ENCODE measurements at regions not wholly inside any gene's neighbourhood (a gene's known extent, or its start where the extent isn't known, plus 50 kb on each side); places are given as distances from the start of the nearest gene placed in this dataset.
"Not testable (repeated sequence)": the region's sequence is repeated elsewhere in the genome, so short reads cannot be mapped to it uniquely, and the experiment has no call there.

DNA sequence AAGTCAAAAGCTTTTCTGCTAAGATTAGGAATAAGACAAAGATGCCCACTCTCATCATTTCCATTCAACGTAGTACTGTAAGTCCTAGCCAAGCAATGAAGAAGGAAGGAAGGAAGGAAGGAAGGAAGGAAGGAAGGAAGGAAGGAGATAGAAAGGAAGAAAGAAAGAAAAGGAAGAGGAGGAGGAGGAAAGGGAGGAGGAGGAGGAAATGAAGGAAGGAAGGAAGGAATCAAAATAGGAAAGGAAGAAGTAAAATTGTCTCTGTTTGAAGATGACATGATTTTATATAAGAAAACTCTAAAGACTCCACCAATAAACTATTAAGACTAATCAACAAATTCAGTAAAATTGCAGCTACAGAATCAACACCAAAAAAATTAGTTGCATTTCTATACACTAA, 66.0 kb upstream of the DHRS4 start:
- Histone ChIP-seq H3K9ac (ENCODE audit: insufficient read depth in 1 of 2, low read length in 2 of 2) (no peak overlapping the region), H3K27me3 (ENCODE audit: control insufficient read depth in 3 of 3, insufficient read depth in 3 of 3, low read length in 2 of 3) (no peaks in the 10 kb centered on the region), H3K4me3 (no peak overlapping the region), H3K9me3 (ENCODE audit: control insufficient read depth in 4 of 4, insufficient read depth in 3 of 4, low read length in 3 of 4) (peaks cover 0 to 5% (median 0%) of the 10 kb centered on the region in 4 donors), H3K27ac (ENCODE audit: low read depth in 1 of 2, low read length in 1 of 2) (no peak overlapping the region), H3K36me3 (ENCODE audit: control insufficient read depth in 4 of 4, insufficient read depth in 4 of 4, low read length in 4 of 4) (no peaks in the 10 kb centered on the region), H3K4me1 (ENCODE audit: control insufficient read depth in 5 of 5, insufficient read depth in 5 of 5, low read length in 5 of 5) (peaks cover 0 to 12% (median 2%) of the 10 kb centered on the region in 5 donors)
- TF ChIP-seq, protein P1, sequence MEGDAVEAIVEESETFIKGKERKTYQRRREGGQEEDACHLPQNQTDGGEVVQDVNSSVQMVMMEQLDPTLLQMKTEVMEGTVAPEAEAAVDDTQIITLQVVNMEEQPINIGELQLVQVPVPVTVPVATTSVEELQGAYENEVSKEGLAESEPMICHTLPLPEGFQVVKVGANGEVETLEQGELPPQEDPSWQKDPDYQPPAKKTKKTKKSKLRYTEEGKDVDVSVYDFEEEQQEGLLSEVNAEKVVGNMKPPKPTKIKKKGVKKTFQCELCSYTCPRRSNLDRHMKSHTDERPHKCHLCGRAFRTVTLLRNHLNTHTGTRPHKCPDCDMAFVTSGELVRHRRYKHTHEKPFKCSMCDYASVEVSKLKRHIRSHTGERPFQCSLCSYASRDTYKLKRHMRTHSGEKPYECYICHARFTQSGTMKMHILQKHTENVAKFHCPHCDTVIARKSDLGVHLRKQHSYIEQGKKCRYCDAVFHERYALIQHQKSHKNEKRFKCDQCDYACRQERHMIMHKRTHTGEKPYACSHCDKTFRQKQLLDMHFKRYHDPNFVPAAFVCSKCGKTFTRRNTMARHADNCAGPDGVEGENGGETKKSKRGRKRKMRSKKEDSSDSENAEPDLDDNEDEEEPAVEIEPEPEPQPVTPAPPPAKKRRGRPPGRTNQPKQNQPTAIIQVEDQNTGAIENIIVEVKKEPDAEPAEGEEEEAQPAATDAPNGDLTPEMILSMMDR (IDR thresholded peaks at IDR 0.05; ENCODE audit: control extremely low read depth, extremely low read depth), result no peak
- DNase-seq (no peak), ATAC-seq (ENCODE audit: insufficient read depth, low FRiP score) (no peak)
- WGBS, 2 donors, result 67 to 84% methylated on average over 1 of the region's 1 CpG

DNA sequence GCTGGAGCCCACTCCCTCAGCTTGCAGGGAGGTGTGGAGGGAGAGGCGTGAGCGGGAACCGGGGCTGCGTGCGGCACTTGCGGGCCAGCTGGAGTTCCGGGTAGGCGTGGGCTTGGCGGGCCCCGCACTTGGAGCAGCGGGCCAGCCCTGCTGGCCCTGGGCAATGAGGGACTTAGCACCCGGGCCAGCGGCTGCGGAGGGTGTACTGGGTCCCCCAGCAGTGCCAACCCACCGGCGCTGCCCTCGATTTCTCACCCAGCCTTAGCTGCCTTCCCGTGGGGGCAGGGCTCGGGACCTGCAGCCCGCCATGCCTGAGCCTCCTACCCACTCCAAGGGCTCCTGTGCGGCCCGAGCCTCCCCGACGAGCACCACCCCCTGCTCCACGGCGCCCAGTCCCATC, 61.9 kb upstream of the DHRS4 start:
- not testable (repeated sequence) for H3K4me1 ChIP-seq (ENCODE audit: control insufficient read depth in 5 of 5, insufficient read depth in 5 of 5, low read length in 5 of 5); H3K9ac ChIP-seq (ENCODE audit: insufficient read depth in 1 of 2, low read length in 2 of 2); H3K36me3 ChIP-seq (ENCODE audit: control insufficient read depth in 4 of 4, insufficient read depth in 4 of 4, low read length in 4 of 4); H3K27me3 ChIP-seq (ENCODE audit: control insufficient read depth in 3 of 3, insufficient read depth in 3 of 3, low read length in 2 of 3); ATAC-seq (ENCODE audit: insufficient read depth, low FRiP score); H3K4me3 ChIP-seq; H3K9me3 ChIP-seq (ENCODE audit: control insufficient read depth in 4 of 4, insufficient read depth in 3 of 4, low read length in 3 of 4); H3K27ac ChIP-seq (ENCODE audit: low read depth in 1 of 2, low read length in 1 of 2); DNase-seq
- WGBS, 2 donors, result 94 to 98% methylated on average over 26 of the region's 26 CpGs

DNA sequence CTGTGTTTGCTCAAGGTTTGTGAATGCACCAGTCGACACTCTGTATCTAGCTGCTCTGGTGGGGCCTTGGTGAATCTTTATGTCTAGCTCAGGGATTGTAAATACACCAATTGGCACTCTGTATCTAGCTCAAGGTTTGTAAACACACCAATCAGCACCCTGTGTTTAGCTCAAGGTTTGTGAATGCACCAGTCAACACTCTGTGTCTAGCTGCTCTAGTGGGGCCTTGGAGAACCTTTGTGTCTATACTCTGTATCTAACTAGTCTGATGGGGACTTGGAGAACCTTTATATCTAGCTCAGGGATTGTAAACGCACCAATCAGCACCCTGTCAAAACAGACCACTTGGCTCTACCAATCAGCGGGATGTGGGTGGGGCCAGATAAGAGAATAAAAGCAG, 61.3 kb upstream of the DHRS4 start:
- not testable (repeated sequence) for H3K27ac ChIP-seq (ENCODE audit: low read depth in 1 of 2, low read length in 1 of 2); H3K4me1 ChIP-seq (ENCODE audit: control insufficient read depth in 5 of 5, insufficient read depth in 5 of 5, low read length in 5 of 5); H3K27me3 ChIP-seq (ENCODE audit: control insufficient read depth in 3 of 3, insufficient read depth in 3 of 3, low read length in 2 of 3); H3K9me3 ChIP-seq (ENCODE audit: control insufficient read depth in 4 of 4, insufficient read depth in 3 of 4, low read length in 3 of 4); H3K9ac ChIP-seq (ENCODE audit: insufficient read depth in 1 of 2, low read length in 2 of 2); DNase-seq; ATAC-seq (ENCODE audit: insufficient read depth, low FRiP score); H3K36me3 ChIP-seq (ENCODE audit: control insufficient read depth in 4 of 4, insufficient read depth in 4 of 4, low read length in 4 of 4); H3K4me3 ChIP-seq
- 83 to 96% methylated on average over 3 of the region's 3 CpGs for WGBS, 2 donors

DNA sequence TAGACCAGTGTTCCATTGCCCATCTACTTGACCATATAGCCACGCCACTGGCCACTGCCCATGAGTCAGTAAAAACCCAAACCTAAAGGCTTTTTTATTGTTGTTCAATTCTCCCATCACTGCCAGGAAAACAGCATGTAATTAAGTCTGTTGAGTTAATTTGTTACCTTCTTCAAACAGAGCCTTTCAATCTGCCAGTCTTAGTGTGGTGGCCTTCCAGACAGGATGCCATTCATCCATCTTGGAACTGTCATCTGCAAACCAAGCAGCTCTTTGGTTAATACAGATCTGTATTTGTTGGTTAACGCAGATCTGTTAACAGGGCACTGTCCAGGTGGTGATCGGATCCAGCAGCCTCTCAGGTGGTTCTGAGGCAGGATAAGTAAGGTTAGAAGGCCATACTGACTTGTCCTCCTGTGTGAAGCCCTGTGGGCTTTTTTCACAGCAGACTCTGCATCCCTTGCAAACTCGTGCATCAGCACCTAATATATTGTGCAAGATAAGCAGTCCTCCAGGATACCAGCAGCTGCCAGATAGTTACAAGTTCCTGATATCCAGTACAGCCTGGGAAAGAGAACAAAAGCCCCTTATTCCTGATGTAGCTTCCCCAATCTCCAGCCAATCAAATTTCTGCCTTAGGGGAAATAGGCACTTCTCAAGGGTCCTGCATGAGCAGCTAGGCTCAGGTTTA, 59.1 kb upstream of the DHRS4 start:
- no peaks in the 10 kb centered on the region for H3K27me3 ChIP-seq (ENCODE audit: control insufficient read depth in 3 of 3, insufficient read depth in 3 of 3, low read length in 2 of 3)
- 68 to 72% methylated on average over 4 of the region's 4 CpGs for WGBS, 2 donors
- ATAC-seq (ENCODE audit: insufficient read depth, low FRiP score), result no peak

More for the DNA sequence above, 59.1 kb upstream of the DHRS4 start:
- Histone ChIP-seq H3K36me3 (ENCODE audit: control insufficient read depth in 4 of 4, insufficient read depth in 4 of 4, low read length in 4 of 4) (no peaks in the 10 kb centered on the region), H3K27ac (ENCODE audit: low read depth in 1 of 2, low read length in 1 of 2) (no peak overlapping the region), H3K9ac (ENCODE audit: insufficient read depth in 1 of 2, low read length in 2 of 2) (no peak overlapping the region), H3K4me3 (no peak overlapping the region), H3K4me1 (ENCODE audit: control insufficient read depth in 5 of 5, insufficient read depth in 5 of 5, low read length in 5 of 5) (no peaks in the 10 kb centered on the region), H3K9me3 (ENCODE audit: control insufficient read depth in 4 of 4, insufficient read depth in 3 of 4, low read length in 3 of 4) (no peaks in the 10 kb centered on the region)
- TF ChIP-seq, protein P1 (IDR thresholded peaks at IDR 0.05; ENCODE audit: control extremely low read depth, extremely low read depth), result no peak
- DNase-seq, result no peak
